ENCODE measurements at regions not wholly inside any gene's neighbourhood (a gene's known extent, or its start where the extent isn't known, plus 50 kb on each side); places are given as distances from the start of the nearest gene placed in this dataset.

DNA sequence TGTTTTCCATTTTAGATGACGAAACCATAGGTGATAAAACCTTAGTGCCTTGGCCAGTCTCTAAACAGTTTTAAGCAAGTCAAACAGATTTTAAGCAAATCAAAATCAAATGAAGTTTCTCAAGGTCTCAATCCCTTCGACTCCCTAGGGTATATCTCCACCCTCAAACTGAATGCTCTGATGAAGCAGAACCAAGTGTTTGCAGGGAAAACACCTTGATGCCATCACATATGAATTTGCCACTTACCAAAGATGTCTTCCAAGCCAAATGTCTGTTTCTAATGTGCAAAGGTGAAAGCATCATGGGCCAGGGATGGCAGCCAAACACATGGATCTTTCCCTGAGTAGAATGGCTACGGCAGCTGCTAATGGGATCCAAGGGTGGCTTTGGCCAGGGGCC lies 116.4 kb upstream of the COP1 start:
- TF ChIP-seq, protein P1, sequence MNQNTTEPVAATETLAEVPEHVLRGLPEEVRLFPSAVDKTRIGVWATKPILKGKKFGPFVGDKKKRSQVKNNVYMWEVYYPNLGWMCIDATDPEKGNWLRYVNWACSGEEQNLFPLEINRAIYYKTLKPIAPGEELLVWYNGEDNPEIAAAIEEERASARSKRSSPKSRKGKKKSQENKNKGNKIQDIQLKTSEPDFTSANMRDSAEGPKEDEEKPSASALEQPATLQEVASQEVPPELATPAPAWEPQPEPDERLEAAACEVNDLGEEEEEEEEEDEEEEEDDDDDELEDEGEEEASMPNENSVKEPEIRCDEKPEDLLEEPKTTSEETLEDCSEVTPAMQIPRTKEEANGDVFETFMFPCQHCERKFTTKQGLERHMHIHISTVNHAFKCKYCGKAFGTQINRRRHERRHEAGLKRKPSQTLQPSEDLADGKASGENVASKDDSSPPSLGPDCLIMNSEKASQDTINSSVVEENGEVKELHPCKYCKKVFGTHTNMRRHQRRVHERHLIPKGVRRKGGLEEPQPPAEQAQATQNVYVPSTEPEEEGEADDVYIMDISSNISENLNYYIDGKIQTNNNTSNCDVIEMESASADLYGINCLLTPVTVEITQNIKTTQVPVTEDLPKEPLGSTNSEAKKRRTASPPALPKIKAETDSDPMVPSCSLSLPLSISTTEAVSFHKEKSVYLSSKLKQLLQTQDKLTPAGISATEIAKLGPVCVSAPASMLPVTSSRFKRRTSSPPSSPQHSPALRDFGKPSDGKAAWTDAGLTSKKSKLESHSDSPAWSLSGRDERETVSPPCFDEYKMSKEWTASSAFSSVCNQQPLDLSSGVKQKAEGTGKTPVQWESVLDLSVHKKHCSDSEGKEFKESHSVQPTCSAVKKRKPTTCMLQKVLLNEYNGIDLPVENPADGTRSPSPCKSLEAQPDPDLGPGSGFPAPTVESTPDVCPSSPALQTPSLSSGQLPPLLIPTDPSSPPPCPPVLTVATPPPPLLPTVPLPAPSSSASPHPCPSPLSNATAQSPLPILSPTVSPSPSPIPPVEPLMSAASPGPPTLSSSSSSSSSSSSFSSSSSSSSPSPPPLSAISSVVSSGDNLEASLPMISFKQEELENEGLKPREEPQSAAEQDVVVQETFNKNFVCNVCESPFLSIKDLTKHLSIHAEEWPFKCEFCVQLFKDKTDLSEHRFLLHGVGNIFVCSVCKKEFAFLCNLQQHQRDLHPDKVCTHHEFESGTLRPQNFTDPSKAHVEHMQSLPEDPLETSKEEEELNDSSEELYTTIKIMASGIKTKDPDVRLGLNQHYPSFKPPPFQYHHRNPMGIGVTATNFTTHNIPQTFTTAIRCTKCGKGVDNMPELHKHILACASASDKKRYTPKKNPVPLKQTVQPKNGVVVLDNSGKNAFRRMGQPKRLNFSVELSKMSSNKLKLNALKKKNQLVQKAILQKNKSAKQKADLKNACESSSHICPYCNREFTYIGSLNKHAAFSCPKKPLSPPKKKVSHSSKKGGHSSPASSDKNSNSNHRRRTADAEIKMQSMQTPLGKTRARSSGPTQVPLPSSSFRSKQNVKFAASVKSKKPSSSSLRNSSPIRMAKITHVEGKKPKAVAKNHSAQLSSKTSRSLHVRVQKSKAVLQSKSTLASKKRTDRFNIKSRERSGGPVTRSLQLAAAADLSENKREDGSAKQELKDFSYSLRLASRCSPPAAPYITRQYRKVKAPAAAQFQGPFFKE (tag by site-specific recombination; IDR thresholded peaks at IDR 0.05; ENCODE audit: borderline replicate concordance): no peak
- TF ChIP-seq ZNF510 (tag by site-specific recombination; IDR thresholded peaks at IDR 0.05; ENCODE audit: insufficient replicate concordance) (no peak), CTCF (tag by site-specific recombination; IDR thresholded peaks at IDR 0.05) (no peak), ZNF223 (tag by site-specific recombination; IDR thresholded peaks at IDR 0.05) (no peak), ZNF239 (tag by site-specific recombination; IDR thresholded peaks at IDR 0.05) (no peak), ZBTB7A (tag by site-specific recombination; IDR thresholded peaks at IDR 0.05; ENCODE audit: low read depth) (no peak), PATZ1 (tag by site-specific recombination; IDR thresholded peaks at IDR 0.05) (no peak)
- TF ChIP-seq, protein P2, sequence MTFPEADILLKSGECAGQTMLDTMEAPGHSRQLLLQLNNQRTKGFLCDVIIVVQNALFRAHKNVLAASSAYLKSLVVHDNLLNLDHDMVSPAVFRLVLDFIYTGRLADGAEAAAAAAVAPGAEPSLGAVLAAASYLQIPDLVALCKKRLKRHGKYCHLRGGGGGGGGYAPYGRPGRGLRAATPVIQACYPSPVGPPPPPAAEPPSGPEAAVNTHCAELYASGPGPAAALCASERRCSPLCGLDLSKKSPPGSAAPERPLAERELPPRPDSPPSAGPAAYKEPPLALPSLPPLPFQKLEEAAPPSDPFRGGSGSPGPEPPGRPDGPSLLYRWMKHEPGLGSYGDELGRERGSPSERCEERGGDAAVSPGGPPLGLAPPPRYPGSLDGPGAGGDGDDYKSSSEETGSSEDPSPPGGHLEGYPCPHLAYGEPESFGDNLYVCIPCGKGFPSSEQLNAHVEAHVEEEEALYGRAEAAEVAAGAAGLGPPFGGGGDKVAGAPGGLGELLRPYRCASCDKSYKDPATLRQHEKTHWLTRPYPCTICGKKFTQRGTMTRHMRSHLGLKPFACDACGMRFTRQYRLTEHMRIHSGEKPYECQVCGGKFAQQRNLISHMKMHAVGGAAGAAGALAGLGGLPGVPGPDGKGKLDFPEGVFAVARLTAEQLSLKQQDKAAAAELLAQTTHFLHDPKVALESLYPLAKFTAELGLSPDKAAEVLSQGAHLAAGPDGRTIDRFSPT (tag by site-specific recombination; IDR thresholded peaks at IDR 0.05): no peak

All from HEK293 (cell line).